ENCODE measurements at regions not wholly inside any gene's neighbourhood (a gene's known extent, or its start where the extent isn't known, plus 50 kb on each side); places are given as distances from the start of the nearest gene placed in this dataset.
A peak's percentile ranks its signal among the peaks of the same experiment; 100 is the strongest.
"Not testable (repeated sequence)": the region's sequence is repeated elsewhere in the genome, so short reads cannot be mapped to it uniquely, and the experiment has no call there.

DNA sequence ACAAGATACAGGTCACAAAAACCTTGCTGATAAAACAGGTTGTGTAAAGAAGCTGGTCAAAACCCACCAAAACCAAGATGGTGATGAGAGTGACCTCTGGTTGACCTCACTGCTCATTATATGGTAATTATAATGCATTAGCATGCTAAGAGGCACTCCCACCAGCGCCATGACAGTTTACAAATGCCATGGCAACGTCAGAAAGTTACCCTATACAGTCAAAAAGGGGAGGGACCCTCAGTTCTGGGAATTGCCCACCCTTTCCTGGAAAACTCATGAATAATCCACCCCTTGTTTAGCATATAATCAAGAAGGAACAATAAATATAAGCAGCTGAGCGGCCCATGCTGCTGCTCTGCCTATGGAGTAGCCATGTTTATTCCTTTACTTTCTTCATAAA, 434.1 kb downstream of the ZNF536 start:
- no peak for DNase-seq

GRCh38 chr19:30804751-30805150, 432.6 kb downstream of the ZNF536 start:
- DNase-seq: no peak

- DNase-seq: not testable (repeated sequence)
These were observed 432.1 kb downstream of the ZNF536 start for GRCh38 chr19:30804333-30804732.

DNA sequence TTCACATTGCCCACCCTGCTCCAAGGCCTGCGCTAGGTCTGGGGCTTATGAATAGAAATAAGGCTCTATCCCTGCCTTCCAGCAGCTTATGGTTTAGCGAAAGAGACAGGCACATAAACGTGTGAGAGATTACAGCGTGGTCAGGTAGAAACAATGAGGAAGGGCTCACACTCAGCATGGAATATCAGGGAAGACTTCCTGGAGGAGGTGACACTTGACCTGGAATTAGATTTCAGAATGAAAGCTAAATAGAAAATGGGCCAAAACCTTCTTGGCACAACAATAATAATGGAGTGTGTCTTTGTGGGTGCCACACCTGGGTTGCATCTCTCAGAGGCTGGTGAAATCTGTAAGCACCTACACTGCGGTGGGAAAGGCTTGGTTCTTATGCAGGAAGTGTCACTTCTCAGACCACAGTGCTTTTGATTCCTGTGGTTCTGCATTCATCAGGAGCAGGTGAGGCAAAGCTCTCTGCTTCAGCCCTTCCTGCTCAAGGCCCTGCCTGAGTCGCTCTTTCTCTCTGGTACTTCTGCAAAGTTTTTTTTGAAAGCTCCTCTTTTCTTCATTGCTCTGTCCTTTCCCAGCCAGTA, 430.3 kb downstream of the ZNF536 start:
- no peak for DNase-seq

DNA sequence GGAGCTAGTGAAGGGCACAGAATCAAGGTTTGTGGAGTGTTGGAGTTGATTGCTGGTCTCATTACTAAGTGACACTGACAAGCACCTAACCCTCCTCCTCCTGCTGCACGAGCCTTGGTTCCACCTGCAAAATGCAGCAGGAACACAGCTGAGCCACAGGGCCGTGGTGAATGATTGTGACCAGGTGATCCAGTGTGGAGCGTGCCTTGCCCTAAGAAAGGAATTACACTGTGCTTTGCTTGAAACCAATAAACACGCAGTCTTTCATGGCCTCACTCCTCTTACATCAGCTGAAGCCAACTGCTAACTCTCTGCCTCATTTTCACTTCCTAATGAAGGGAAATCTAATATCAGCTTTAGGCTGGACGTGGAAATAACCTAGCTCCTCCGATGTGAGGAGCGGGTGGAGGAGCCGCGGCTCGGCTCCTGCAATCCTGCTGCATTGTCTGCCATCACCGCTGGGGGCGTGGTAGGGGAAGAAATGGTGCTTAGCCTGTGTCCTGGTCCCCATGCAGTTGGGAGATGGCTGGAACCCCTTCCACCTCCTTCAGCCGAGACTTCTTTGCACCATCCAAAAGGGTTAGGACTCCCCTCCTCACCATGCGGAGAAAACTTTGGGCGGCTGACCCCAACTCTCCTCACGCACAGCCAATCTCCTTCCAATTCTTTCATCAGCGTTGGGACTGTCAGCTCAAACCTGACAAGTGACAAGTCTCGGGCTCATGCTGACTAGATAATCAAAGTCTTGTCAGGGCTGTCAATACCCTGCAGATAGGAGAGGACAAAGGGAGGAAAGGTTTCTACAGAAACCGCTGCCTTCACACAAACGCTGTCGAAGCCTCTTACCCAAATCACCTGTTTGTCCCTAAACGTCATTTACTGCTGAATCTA, 427.9 kb downstream of the ZNF536 start:
- peak; percentile 6 for DNase-seq

DNA sequence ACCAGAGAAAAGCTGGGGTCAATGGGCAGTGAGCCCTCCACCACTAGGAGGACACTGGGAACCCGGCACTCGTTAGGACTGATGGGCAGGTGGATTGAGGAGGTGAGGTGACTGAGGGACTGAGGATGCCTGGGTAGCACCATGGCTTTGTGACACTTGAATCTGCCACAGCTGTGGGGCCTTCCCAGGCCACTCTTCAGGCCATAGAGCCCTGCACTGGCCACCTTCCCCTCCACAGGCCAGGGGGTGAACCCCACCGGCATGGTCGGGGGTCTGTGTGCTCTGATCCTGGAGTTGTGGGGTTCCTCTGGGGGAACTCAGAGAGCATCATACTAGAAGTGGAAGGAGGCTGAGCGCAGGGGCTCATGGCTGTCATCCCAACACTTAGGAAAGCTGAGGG, 423.5 kb downstream of the ZNF536 start:
- no peak for DNase-seq

GRCh38 chr19:30792561-30793505, 420.6 kb downstream of the ZNF536 start:
- DNase-seq: no peak

GRCh38 chr19:30791088-30791487, 418.9 kb downstream of the ZNF536 start:
- DNase-seq: no peak

DNA sequence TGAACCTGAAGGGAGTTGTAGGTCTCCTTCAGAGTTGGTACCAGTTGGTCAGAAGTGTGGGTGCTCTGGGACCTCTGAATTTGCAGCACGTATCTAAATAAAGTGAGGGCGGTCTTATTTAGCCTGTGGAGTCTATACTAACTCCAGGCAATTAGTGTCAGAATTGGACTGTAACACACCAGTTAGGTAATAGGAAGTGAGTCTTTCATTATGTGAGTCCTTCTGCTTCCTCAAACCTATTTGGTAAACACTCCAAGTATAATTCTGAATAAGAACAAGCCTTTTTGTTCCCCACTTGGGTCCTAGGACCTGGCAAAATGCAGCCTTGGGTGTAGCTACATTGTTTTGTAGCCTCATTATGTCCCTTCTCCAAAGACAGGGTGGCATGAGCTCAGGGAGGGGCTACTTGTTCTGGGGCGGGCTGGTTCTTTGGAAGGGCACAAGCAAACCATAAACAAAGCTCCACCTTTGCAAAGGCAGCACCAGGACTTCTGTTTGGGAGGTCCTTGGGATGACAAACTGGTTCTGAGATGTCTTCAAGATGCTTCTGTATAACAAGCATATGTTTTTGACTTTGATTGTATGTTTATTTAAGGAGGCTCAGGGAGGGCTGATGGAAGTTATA, 418.0 kb downstream of the ZNF536 start:
- no peak for DNase-seq

GRCh38 chr19:30788105-30788765, 416.1 kb downstream of the ZNF536 start:
- DNase-seq: no peak

DNA sequence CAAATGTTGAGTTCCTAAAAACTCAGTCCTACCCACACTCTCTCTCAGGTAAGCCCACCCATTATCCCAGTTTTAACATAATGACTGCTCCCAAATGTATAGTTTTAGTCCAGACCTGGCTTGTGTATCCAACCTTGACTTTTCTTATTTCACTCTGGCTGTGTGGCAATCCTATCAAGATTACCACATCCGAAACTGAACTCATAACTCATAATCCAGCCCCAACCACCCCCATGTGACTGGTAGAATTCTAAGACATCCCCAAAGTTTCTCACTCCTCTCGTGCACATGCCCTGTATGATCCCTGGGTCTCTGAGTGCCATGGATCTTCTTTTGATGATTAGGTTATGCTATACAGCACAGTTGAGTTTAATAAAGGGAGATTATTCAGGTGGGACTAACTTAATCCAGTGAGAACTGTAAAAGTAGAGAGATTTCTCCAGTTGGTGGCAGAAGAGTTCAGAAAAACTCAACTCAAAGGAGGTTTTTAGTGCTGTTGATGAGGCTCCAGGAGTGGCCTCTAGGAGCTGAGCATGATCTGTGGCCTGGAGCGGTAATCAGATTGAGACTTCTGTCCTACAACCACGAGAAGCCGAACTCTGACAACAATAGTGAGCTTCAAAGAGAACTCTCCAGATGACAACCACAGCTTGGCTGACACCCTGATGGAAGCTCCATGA, 413.4 kb downstream of the ZNF536 start:
- DNase-seq: no peak

- DNase-seq: peak; percentile 53
These were observed 412.8 kb downstream of the ZNF536 start for GRCh38 chr19:30784850-30785457.

DNA sequence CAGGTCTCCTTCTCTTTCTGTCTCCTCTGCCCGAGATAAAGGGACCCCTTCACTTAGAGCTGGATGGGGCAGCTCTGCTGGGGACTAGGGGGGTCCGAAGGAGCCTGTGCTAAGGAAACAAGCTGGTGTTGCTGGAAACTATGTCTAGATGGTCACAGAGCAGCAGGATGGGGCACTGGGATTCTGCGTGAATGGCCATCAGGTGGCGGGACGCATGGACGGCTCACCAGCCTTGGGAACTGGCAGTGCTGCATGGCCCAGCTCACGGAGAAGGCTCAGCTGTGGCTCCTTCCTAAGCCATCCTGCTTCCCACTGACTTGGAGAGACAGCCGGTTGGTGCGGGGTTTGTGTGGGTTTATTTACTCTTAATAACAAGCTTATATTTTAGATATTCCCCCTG, 411.8 kb downstream of the ZNF536 start:
- DNase-seq: no peak

DNA sequence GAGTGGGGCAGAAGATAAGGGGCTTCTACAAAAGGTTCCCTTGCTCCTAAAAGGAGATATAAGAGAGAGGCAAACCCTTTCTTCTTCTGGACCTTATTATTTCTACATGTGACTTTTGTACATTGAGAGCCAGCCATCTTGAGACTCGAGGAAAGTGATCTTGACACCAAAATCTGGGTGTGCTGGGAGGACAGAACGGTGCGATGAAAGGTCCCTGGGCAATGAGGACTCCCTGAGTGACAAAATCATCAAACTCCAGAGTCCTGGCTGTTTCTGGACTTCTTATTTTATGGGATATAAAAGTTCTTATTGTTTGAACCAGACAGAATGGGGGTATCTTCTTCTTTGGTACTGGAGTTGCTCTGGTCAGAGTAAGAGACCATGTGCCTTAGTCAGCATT, 411.0 kb downstream of the ZNF536 start:
- DNase-seq: no peak

DNA sequence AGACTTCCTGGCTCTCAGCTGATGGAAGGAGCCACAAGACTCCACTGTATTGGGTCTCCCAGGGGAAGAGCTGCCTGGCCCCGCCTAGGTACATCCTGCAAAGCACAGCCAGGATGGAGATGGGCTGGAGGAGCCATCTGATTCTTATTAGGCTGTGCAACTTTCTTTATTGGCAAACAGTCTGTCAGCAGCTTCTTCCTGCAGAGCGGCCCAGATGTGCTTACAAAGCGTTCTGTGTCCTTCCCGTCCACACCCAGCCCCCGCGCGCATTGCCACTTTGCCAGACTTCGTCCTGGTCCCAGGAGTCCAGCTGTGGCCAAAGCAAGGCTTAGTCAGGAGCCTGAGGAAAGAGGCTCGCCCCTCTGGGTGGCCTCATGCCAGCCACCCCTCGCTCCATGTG, 409.3 kb downstream of the ZNF536 start:
- DNase-seq: no peak

DNA sequence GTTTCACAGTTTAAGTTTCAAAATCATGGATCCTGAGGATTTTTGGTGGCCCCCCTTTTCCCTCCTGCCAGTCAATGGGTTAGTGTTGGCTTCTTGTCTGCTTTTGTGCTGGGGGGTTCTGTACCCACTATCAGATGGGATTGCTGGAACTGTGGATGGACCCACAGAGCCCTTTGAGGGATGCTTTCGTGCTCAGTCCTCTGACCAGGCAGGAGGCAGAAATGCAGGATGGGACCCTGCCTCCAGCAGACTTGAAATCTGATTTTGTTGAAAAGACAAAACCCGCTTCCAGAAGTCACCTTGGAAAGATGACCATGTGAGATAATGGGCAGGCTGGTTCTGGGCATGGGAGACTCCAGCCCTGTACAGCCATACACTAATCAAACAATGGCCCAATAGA, 408.9 kb downstream of the ZNF536 start:
- DNase-seq: no peak

DNA sequence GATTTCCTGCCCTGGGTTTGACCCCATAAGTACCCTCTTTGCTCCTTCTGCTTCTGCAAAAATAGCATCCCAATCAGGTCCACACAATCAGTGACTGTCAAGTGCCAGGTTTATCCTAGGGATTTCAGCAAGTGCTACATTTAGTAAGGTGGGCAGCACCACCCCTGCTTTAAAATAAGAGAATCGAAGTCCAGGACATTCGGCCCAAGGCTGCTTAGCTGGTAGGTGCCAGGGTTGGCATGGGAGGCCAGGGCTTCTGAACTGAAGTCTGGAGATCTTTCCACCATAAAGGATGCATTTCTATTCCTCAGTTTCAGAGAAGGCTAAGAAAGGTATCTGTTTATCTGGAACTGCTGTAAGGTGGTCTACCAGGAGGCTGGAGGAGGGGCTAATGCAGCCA, 408.3 kb downstream of the ZNF536 start:
- DNase-seq: no peak

- DNase-seq: no peak
These were observed 407.8 kb downstream of the ZNF536 start for GRCh38 chr19:30780032-30780431.

GRCh38 chr19:30778961-30779715, 407.0 kb downstream of the ZNF536 start:
- DNase-seq: no peak

DNA sequence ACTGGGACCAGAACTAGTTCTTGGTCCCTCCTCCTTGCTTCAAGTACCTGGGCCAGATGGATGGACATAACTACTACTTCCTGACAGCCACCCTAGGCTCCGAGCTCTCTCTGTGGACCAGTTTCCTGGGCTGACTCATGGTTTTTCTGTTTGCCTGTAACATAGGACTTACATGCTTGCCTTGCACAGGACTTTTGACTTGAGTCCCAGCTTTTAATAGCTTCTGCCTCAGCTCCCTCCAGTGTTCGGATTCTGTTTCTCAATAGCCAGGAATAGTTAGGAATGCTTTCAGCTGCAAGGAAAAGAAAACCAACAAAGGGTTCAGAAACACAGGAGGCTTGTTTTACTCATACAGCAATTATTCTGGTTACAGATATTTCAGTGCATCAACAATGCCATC, 405.9 kb downstream of the ZNF536 start:
- DNase-seq: no peak
